ENCODE measurements at regions not wholly inside any gene's neighbourhood (a gene's known extent, or its start where the extent isn't known, plus 50 kb on each side); places are given as distances from the start of the nearest gene placed in this dataset.

DNA sequence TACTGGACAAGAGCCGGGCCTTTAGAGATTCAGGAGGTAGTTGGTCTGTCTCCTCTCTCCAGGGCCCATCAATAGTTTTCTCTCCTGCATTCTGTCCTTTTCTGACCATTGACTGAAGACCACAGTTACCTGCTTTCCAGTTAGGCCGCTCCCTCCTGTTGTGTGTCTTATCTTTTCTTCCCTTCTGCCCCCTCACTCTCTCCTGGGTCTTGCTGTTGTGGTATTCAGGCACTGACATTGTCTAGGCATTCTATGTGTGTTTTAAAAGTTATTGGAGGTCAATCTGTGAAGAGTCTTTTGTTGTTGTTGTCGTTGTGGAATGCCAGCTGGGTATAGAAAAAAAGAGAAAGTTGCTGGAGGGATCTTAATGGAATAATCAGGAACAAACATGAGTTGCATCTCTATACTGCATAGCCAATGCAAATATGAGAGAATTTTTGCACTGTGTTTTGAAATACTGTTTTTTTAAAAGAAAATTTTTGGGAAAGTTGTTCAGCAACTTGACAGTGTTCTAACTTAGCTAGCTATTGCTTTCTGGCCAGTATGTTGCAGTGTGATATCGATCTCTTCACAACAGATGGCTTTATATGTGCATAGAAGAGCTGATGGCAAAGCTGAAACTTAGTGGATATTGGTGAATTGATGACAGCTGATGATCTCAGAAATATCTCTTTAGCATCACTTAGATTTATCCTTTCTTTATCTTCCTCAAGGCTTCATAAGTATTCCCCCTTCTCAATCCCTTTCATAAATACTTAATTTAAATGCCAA is 240.7 kb downstream of the C4orf33 start:
- TF ChIP-seq POLR2AphosphoS5 (IDR thresholded peaks at IDR 0.05; ENCODE audit: low read depth, low read length) (no peak), POLR2A (IDR thresholded peaks at IDR 0.05; ENCODE audit: low read depth, low read length) (no peak), POU2F2 (IDR thresholded peaks at IDR 0.05; ENCODE audit: low read depth, low read length) (no peak), TAF1 (IDR thresholded peaks at IDR 0.05; ENCODE audit: low read depth, low read length) (no peak), SPI1 (IDR thresholded peaks at IDR 0.05; ENCODE audit: low read depth, low read length) (no peak), PAX5 (IDR thresholded peaks at IDR 0.05; ENCODE audit: insufficient read depth, low read length, severe bottlenecking) (no peak)
- DNase-seq (ENCODE audit: insufficient read length, low spot score) (no peak), FAIRE-seq (no peak)

DNA sequence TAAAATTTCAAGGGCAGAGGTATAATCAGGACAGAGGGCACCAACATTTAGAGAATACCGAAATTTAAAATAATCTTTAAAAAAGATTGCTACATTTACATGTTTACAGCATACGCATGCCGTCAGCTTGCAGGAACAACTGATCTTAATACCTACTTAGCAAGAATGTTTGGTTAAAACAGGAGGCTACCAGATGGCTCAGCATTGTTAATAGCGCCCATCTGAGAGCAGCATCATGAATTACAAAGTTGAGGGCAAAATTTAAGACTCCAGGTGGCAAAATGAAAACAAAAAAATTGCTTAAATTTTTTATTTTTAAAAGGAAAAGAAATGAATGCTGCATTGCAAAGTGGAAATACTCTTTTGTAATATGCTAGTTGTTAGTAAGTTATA is 241.3 kb downstream of the C4orf33 start:
- FAIRE-seq (no peak), DNase-seq (ENCODE audit: insufficient read length, low spot score) (no peak)
- TF ChIP-seq POLR2AphosphoS5 (IDR thresholded peaks at IDR 0.05; ENCODE audit: low read depth, low read length) (no peak), TAF1 (IDR thresholded peaks at IDR 0.05; ENCODE audit: low read depth, low read length) (no peak), PAX5 (IDR thresholded peaks at IDR 0.05; ENCODE audit: insufficient read depth, low read length, severe bottlenecking) (no peak), POLR2A (IDR thresholded peaks at IDR 0.05; ENCODE audit: low read depth, low read length) (no peak), SPI1 (IDR thresholded peaks at IDR 0.05; ENCODE audit: low read depth, low read length) (no peak), POU2F2 (IDR thresholded peaks at IDR 0.05; ENCODE audit: low read depth, low read length) (no peak)

DNA sequence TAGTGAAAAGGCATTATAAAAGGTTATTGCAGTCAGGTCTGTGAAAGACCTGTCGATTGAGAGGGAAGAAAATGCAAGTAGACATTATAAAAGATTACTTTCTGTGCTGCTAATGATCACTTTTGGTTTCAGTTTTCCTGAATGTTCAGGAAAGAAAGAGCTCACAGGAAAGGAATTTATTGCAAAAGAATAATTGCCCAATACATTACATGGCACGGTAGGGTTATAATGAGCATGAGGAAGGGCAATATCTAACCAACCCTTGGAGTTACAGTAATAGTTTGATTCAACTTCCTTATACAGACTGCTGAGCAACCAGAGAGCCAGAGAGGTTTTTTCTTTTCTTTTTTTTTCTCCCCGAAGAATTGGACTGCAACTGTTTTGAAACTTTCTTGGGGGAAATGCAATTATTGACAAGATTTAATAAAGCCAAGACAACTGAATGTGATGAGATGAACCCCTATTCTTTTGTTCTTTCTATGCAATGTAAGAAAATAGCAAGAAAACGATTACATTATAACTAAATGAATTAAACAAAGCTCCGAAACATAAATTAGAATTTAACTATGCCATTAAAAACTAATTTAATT is 247.0 kb downstream of the C4orf33 start:
- TF ChIP-seq TAF1 (IDR thresholded peaks at IDR 0.05; ENCODE audit: low read depth, low read length): no peak
- TF ChIP-seq POLR2AphosphoS5 (IDR thresholded peaks at IDR 0.05; ENCODE audit: low read depth, low read length): no peak
- no peak for TF ChIP-seq POLR2A (IDR thresholded peaks at IDR 0.05; ENCODE audit: low read depth, low read length)
- no peak for TF ChIP-seq POU2F2 (IDR thresholded peaks at IDR 0.05; ENCODE audit: low read depth, low read length)
- TF ChIP-seq SPI1 (IDR thresholded peaks at IDR 0.05; ENCODE audit: low read depth, low read length): no peak
- TF ChIP-seq PAX5 (IDR thresholded peaks at IDR 0.05; ENCODE audit: insufficient read depth, low read length, severe bottlenecking): no peak
- FAIRE-seq: no peak
- no peak for DNase-seq (ENCODE audit: insufficient read length, low spot score)

DNA sequence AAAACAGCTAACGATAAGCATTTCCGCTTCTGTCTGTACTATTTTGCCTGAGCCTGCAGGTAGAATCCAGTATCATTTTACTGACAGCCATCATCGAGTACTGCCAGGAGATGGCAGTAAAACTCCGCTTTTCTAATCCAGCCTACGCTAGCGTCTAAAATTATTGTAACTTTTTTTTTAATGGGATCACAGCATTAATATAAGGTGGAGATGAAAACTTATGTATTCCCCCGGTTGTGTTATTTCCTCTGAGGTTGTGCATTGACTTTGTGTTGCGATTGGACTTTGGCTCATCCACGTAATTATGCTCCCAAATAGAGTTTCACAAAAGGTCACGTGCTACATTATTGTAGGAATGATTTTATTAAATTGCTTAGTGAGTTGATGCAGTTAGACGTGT is 248.1 kb downstream of the C4orf33 start:
- DNase-seq (ENCODE audit: insufficient read length, low spot score): peak; percentile 9
- TF ChIP-seq POLR2AphosphoS5 (IDR thresholded peaks at IDR 0.05; ENCODE audit: low read depth, low read length) (no peak), PAX5 (IDR thresholded peaks at IDR 0.05; ENCODE audit: insufficient read depth, low read length, severe bottlenecking) (no peak), POLR2A (IDR thresholded peaks at IDR 0.05; ENCODE audit: low read depth, low read length) (no peak), POU2F2 (IDR thresholded peaks at IDR 0.05; ENCODE audit: low read depth, low read length) (no peak), SPI1 (IDR thresholded peaks at IDR 0.05; ENCODE audit: low read depth, low read length) (no peak), TAF1 (IDR thresholded peaks at IDR 0.05; ENCODE audit: low read depth, low read length) (no peak)
- no peak for FAIRE-seq

DNA sequence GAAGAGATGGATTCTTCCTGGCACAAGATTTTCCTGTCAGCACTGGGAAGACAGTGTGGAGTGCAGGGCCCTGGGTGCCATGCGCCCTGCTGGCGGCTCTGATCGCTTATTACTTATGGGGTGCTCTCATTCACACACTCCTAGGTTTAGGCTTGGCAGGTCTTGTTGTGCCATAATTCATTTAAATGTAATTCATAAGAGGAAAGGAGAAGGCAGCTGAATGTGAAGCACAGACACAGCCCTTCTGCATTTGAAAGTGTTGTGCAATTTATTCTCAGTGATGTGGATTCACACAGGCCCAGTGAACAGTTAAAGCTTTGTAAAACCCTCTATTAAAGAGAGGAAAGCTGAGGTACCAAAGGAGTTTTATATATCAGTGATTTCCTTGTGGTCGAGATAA is 249.7 kb downstream of the C4orf33 start:
- DNase-seq (ENCODE audit: insufficient read length, low spot score): no peak
- TF ChIP-seq POLR2AphosphoS5 (IDR thresholded peaks at IDR 0.05; ENCODE audit: low read depth, low read length): no peak
- no peak for TF ChIP-seq POU2F2 (IDR thresholded peaks at IDR 0.05; ENCODE audit: low read depth, low read length)
- TF ChIP-seq PAX5 (IDR thresholded peaks at IDR 0.05; ENCODE audit: insufficient read depth, low read length, severe bottlenecking): no peak
- no peak for TF ChIP-seq SPI1 (IDR thresholded peaks at IDR 0.05; ENCODE audit: low read depth, low read length)
- no peak for TF ChIP-seq TAF1 (IDR thresholded peaks at IDR 0.05; ENCODE audit: low read depth, low read length)
- no peak for TF ChIP-seq POLR2A (IDR thresholded peaks at IDR 0.05; ENCODE audit: low read depth, low read length)
- FAIRE-seq: no peak

DNA sequence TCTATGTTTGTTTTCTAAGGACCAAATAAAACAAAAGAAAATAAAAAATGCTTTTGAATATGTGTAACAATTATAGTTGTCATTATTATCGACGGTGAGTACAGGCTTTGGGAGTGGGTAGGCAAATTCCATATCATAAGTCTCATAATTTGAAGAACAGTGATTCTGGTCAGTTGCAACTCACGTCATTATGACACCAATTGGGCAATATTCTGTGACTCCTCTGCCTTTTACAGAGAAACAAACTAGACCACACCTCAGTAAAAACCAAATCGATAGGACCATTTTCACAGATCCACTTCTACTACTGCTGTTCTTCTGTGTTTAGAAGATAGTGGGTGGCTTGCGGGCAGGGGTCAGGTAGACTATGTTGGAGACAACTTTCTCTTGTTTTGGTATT is 250.1 kb downstream of the C4orf33 start:
- TF ChIP-seq POLR2AphosphoS5 (IDR thresholded peaks at IDR 0.05; ENCODE audit: low read depth, low read length) (no peak), PAX5 (IDR thresholded peaks at IDR 0.05; ENCODE audit: insufficient read depth, low read length, severe bottlenecking) (no peak), POLR2A (IDR thresholded peaks at IDR 0.05; ENCODE audit: low read depth, low read length) (no peak), POU2F2 (IDR thresholded peaks at IDR 0.05; ENCODE audit: low read depth, low read length) (no peak), TAF1 (IDR thresholded peaks at IDR 0.05; ENCODE audit: low read depth, low read length) (no peak), SPI1 (IDR thresholded peaks at IDR 0.05; ENCODE audit: low read depth, low read length) (no peak)
- DNase-seq (ENCODE audit: insufficient read length, low spot score): no peak
- FAIRE-seq: no peak

DNA sequence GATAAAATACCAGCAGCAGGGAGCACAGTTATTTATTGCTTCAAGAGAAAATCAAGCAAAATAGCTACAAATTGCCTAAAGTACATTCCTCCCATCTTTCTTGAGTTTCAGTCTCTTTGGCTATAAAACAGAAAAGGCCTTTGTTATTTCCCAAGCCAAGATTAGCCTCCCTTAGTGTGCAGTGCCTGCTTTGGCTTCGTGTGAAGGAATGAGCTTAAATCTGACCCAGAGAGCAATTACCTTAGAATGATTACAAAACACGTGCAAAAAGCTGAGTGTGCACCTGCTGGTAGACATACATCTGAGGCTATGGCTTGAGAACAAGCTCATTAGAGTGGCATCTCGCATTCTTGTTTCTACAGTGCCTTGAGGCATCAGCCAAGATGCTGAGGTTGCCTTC is 250.8 kb downstream of the C4orf33 start:
- FAIRE-seq: no peak
- TF ChIP-seq TAF1 (IDR thresholded peaks at IDR 0.05; ENCODE audit: low read depth, low read length) (no peak), POLR2A (IDR thresholded peaks at IDR 0.05; ENCODE audit: low read depth, low read length) (no peak), PAX5 (IDR thresholded peaks at IDR 0.05; ENCODE audit: insufficient read depth, low read length, severe bottlenecking) (no peak), SPI1 (IDR thresholded peaks at IDR 0.05; ENCODE audit: low read depth, low read length) (no peak)
- no peak for DNase-seq (ENCODE audit: insufficient read length, low spot score)

DNA sequence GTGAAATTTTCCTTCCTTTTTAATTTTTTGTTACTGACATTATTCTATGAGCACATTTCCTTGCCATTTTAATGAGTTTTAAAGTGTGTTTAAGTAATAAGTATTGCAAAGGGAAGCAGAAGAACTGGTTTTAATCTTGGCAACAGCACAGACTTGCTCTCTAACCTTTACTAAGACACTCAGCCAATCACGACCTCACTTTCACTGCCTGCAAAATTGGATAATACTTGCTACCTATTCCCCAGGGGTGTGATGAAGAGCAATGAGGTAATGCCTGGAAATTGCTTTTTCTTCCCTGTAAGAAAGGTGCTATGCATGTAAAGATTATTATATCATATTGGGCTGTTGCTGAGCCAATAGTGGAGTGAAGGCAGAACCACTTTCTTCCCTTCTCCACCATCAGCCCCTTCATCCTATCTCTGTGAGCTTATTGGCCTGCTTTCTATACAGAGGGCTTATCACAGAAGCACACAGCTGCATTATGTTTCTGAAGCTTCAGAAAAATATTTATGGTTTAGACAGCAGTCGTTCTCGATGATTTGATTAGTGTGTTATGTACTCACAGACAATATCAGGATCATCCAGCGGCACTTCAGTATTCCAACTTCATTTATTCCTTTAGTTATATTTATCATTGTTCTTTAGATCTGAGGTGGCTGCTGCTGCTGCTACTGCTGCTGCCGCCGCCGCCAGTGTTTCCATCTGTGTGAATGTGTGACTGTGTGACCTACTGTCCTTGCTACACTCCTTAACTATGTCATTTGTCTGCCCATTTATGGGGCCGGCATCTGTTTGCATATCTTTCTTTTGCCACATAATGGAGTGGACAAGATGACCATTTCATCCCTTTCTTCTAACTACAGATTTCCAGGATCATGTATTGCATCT is 255.1 kb downstream of the C4orf33 start:
- TF ChIP-seq SPI1 (IDR thresholded peaks at IDR 0.05; ENCODE audit: low read depth, low read length) (no peak), POLR2AphosphoS5 (IDR thresholded peaks at IDR 0.05; ENCODE audit: low read depth, low read length) (no peak)
- DNase-seq (ENCODE audit: insufficient read length, low spot score) (no peak), FAIRE-seq (no peak)

DNA sequence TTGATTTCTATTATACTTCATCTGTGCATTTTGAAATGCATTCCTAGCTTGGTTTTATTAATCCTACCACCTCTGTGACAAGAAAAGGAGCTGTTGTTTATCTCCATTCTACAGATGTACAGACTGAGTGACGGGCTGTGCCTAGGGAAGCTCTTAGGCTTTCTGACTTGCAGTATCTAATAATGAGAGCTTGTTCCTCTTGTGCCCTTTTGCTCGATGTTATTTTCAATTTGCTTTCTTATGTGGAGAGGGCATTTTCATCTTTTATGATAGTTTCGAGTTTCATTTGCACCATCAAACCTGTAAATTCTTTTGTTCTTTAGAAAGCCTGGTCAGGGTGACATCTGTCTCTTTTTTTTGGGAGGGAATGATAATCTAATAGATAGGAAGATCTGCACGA is 256.5 kb downstream of the C4orf33 start:
- DNase-seq (ENCODE audit: insufficient read length, low spot score) (no peak), FAIRE-seq (no peak)
- TF ChIP-seq POU2F2 (IDR thresholded peaks at IDR 0.05; ENCODE audit: low read depth, low read length): no peak
- no peak for TF ChIP-seq POLR2AphosphoS5 (IDR thresholded peaks at IDR 0.05; ENCODE audit: low read depth, low read length)

Data from GM12891 (cell line).